GM12872 (cell line): ENCODE measurements at regions not wholly inside any gene's neighbourhood (a gene's known extent, or its start where the extent isn't known, plus 50 kb on each side); places are given as distances from the start of the nearest gene placed in this dataset.
A peak's percentile ranks its signal among the peaks of the same experiment; 100 is the strongest.

Source experiments
- TF ChIP-seq, protein P1 (sequence below): IDR thresholded peaks from 3 replicates; pipeline ENCODE4 v1.5.1; 2011; ENCODE audit warnings: low read depth, mild to moderate bottlenecking, low read length, moderate library complexity; ENCODE audit not compliant: insufficient read depth

DNA sequence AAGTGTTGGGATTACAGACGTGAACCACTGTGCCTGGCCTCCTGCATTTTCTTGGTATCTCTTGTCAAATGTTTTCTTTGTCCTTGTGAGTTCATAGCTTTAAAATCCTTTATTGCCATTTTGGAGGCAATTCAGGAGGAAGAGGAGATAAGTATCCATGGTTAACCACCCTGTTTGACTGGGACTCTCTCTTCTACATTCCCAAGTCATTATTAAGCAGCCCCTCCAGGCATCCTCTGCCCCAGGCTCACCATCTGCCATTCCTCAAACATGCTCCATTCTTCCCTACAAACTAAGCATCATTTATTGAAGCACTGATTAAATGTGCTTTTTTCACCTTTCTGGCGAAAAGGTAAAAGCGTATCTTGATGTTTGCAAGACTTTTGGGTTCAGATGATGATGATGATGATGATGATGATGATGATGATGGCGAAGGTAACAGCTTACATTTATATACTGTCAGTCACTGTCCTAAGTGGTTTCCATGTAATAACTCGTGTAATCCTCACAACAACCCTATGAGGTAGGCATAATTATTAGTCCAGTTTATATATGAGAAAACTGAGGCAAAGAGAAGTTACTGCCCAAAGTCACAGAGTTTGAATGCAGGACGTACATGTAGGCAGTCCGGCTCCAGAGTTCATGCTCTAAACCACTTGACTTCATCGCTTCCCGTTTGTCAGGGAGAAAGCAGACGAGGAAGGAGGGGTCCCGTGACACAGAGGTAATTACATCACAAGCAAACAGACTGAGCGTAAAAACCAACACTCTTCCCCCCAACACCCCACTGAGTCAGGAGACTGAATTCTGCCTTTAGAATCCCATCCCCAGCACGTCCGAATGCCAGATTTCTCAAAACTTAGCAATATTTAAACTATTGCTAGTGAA lies 69.7 kb upstream of the ACKR3 start:
- TF ChIP-seq, protein P1, sequence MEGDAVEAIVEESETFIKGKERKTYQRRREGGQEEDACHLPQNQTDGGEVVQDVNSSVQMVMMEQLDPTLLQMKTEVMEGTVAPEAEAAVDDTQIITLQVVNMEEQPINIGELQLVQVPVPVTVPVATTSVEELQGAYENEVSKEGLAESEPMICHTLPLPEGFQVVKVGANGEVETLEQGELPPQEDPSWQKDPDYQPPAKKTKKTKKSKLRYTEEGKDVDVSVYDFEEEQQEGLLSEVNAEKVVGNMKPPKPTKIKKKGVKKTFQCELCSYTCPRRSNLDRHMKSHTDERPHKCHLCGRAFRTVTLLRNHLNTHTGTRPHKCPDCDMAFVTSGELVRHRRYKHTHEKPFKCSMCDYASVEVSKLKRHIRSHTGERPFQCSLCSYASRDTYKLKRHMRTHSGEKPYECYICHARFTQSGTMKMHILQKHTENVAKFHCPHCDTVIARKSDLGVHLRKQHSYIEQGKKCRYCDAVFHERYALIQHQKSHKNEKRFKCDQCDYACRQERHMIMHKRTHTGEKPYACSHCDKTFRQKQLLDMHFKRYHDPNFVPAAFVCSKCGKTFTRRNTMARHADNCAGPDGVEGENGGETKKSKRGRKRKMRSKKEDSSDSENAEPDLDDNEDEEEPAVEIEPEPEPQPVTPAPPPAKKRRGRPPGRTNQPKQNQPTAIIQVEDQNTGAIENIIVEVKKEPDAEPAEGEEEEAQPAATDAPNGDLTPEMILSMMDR = no peak

DNA sequence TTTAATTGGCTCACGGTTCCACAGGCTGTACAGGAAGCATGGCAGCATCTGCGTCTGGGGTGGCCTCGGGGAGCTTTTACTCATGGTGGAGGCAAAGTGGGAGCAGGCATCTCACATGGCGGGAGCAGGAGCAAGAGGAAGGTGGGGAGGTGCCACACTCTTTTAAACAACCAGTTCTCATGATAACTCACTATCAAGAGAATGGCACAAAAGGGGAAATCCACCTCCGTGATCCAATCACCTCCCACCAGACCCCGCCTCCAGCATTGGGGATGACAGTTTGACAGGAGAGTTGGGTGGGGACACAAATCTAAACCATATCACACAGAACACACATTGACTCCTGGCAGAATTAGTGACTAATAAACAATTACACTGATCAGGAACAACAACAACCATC lies 68.6 kb upstream of the ACKR3 start:
- TF ChIP-seq, protein P1 = no peak

DNA sequence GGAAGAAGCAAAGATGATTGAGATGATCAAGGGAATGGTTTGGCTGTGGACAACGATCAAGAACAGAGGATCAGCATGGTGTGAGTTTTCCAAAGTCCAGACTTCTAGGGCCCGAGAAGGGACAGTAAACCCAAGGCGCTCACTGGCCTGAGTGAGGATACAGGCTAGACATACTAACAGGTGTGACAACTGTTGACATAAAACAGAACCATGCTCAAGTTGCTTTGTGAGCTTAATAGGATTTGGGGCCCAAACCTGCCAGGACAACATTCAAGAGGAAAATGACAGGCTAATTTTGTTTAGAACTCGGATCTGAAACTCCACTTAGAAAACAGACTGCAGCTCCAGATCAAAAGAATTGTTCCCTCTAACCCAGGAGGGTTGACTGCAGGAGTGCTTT lies 68.1 kb upstream of the ACKR3 start:
- TF ChIP-seq, protein P1 = no peak

DNA sequence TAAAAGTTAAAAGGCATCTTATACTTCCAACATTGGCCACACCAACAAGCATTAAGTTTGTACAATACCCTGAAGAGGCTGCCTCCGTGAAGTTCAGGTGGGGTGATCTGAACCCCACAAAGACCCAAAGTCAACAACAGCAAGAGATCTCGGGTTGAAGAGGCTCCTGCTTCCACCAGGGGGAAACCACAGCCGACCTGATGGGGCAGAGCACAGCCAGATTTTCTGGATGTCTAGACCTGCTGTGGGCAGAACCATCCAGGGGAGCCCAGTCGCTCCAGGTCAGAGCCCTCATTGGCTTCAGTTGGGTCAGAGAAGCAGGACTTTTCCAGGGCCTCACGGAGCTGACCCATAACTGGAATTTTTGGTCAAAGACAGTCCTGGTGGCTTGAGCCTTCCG lies 66.5 kb upstream of the ACKR3 start:
- TF ChIP-seq, protein P1 = peak; percentile 34; the same call in 1 of the 3 replicates

DNA sequence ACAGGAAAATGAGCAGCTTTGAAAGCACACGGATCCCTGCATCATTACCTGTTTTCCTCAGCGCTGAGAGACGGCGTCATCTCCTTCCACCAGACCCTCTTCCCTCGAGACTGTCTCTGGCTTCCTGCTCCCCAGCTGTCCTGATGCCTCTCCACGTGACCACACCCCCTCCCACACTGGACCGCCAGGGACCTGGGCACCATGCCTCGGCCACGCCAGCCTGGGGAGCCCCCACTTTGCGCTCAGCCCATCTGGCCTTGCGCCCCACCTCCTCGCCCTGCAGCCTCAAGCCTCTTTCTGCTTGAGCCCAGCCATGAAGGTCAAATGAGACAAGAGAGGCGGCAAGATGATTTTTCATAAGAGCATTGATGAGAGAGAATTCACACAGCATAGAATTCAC lies 66.0 kb upstream of the ACKR3 start:
- TF ChIP-seq, protein P1 = no peak

DNA sequence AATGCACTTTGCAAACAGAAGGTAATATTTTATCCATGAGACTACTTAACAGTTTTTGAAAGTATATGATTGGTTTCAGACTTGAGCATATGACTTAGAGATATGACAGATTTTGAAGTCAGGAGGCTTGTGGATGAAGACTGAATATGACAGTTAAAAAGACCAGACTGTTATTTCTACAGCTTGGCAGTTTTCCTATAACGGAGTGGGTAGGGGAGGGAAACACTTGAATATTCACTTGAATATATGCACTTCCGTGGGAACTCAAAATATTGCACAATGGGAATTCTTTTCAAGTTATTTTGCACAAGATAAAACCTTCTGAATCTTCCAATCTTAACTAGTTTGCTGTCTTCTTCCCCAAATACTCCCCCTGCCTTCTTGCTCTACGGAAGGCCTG lies 64.6 kb upstream of the ACKR3 start:
- TF ChIP-seq, protein P1 = no peak

DNA sequence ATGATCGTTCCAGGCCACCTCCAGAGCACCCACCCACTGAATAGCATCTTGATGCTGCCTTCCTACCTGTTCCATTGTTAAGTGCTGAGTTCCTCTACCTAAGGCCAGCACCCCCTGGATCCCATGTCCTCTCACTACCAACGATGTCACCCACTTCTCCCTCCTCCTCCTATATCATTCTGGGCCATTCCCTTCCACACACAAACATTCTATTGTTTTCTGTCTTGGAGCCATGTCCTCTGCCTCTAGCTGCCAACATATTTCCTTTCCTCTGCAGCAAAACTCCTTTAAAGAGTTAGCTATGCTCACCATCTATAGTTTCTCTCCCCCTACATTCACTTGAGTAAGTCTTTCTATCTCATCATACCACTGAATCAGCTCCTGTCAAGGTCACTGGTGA lies 64.0 kb upstream of the ACKR3 start:
- TF ChIP-seq, protein P1 = no peak
